WERI-Rb-1 (cell line): ENCODE measurements at regions not wholly inside any gene's neighbourhood (a gene's known extent, or its start where the extent isn't known, plus 50 kb on each side); places are given as distances from the start of the nearest gene placed in this dataset.

Source experiments
- DNase-seq: peaks from one replicate; pipeline ENCODE4 v3.0.0-alpha.2; 2020
- H3K27ac ChIP-seq: fragments of 250-450 bp; sonication (Bioruptor Pico); 2 replicates; pipeline ENCODE4 v1.5.1; 2020; ENCODE audit warnings: mild to moderate bottlenecking, moderate library complexity
- H3K27me3 ChIP-seq: fragments of 250-450 bp; sonication (Bioruptor Pico); 2 replicates; pipeline ENCODE4 v1.5.1; 2021; ENCODE audit warnings: mild to moderate bottlenecking, low read depth, moderate library complexity; ENCODE audit not compliant: insufficient read depth, severe bottlenecking
- H3K36me3 ChIP-seq: fragments of 250-450 bp; sonication (Bioruptor Pico); 2 replicates; pipeline ENCODE4 v1.5.1; 2020; ENCODE audit warnings: mild to moderate bottlenecking, moderate library complexity
- H3K4me3 ChIP-seq: 2 replicates; pipeline ENCODE4 v1.5.1; 2011; ENCODE audit warnings: low read depth, mild to moderate bottlenecking, control low read depth, low read length
- H3K9me3 ChIP-seq: fragments of 250-450 bp; sonication (Bioruptor Pico); 2 replicates; pipeline ENCODE4 v1.5.1; 2021; ENCODE audit warnings: mild to moderate bottlenecking, moderate library complexity; ENCODE audit not compliant: severe bottlenecking
- CTCF ChIP-seq: IDR thresholded peaks from 2 replicates; pipeline ENCODE4 v1.5.1; 2011; ENCODE audit warnings: low read depth, mild to moderate bottlenecking, control low read depth, inconsistent platforms, low read length

- Histone ChIP-seq H3K4me3 (no peak overlapping the region), H3K27ac (no peak overlapping the region), H3K9me3 (no peaks in the 10 kb centered on the region), H3K36me3 (no peaks in the 10 kb centered on the region), H3K27me3 (peaks cover 6% of the 10 kb centered on the region)
- no peak for DNase-seq
- TF ChIP-seq CTCF, result no peak
These were observed 52.4 kb upstream of the TEX51 start for GRCh38 chr2:126846241-126846640.
